ENCODE measurements at regions not wholly inside any gene's neighbourhood (a gene's known extent, or its start where the extent isn't known, plus 50 kb on each side); places are given as distances from the start of the nearest gene placed in this dataset.

GRCh38 chr7:130841416-130841815 is 107.4 kb upstream of the KLF14 start:
- TF ChIP-seq, protein P1, sequence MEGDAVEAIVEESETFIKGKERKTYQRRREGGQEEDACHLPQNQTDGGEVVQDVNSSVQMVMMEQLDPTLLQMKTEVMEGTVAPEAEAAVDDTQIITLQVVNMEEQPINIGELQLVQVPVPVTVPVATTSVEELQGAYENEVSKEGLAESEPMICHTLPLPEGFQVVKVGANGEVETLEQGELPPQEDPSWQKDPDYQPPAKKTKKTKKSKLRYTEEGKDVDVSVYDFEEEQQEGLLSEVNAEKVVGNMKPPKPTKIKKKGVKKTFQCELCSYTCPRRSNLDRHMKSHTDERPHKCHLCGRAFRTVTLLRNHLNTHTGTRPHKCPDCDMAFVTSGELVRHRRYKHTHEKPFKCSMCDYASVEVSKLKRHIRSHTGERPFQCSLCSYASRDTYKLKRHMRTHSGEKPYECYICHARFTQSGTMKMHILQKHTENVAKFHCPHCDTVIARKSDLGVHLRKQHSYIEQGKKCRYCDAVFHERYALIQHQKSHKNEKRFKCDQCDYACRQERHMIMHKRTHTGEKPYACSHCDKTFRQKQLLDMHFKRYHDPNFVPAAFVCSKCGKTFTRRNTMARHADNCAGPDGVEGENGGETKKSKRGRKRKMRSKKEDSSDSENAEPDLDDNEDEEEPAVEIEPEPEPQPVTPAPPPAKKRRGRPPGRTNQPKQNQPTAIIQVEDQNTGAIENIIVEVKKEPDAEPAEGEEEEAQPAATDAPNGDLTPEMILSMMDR (IDR thresholded peaks at IDR 0.05): no peak
- no peak for TF ChIP-seq POLR2AphosphoS5 (IDR thresholded peaks at IDR 0.05)
